WI38 (cell line): ENCODE measurements at regions not wholly inside any gene's neighbourhood (a gene's known extent, or its start where the extent isn't known, plus 50 kb on each side); places are given as distances from the start of the nearest gene placed in this dataset.

Experiments
- H3K4me3 ChIP-seq: 2 replicates; pipeline ENCODE4 v1.5.1; 2011; ENCODE audit warnings: low read depth, mild to moderate bottlenecking, control low read depth, low read length
- CTCF ChIP-seq: IDR thresholded peaks from 2 replicates; pipeline ENCODE4 v1.5.1; 2012; ENCODE audit warnings: low read depth, mild to moderate bottlenecking, control low read depth, low read length

GRCh38 chr6:159609652-159610178 lies 83.3 kb downstream of the SOD2 start:
- no peak for TF ChIP-seq CTCF
- no peak overlapping the region for H3K4me3 ChIP-seq

GRCh38 chr6:159608961-159609651 lies 83.9 kb downstream of the SOD2 start:
- no peak overlapping the region for H3K4me3 ChIP-seq
- peak; percentile 51 for TF ChIP-seq CTCF

GRCh38 chr6:159606786-159607185 lies 86.3 kb downstream of the SOD2 start:
- no peak for TF ChIP-seq CTCF
- H3K4me3 ChIP-seq: no peak overlapping the region

- no peak for TF ChIP-seq CTCF
- no peak overlapping the region for H3K4me3 ChIP-seq
Observed at GRCh38 chr6:159604443-159604956, 88.5 kb downstream of the SOD2 start.

- no peak for TF ChIP-seq CTCF
- no peak overlapping the region for H3K4me3 ChIP-seq
Observed at GRCh38 chr6:159602431-159603041, 90.5 kb downstream of the SOD2 start.

- no peak overlapping the region for H3K4me3 ChIP-seq
- no peak for TF ChIP-seq CTCF
Observed at GRCh38 chr6:159601211-159601610, 91.8 kb downstream of the SOD2 start.

- TF ChIP-seq CTCF: no peak
- H3K4me3 ChIP-seq: peak overlapping the region; percentile 20; the same call in 1 of the 2 replicates
Observed at GRCh38 chr6:159595173-159595572, 97.9 kb downstream of the SOD2 start.
